IMR-90 (cell line): ENCODE measurements at regions not wholly inside any gene's neighbourhood (a gene's known extent, or its start where the extent isn't known, plus 50 kb on each side); places are given as distances from the start of the nearest gene placed in this dataset.

Source experiments
- ATAC-seq: fragments of 200-7000 bp; cut with Tn5 transposase; 2 replicates; pipeline ENCODE4 v1.9.1; 2020; ENCODE audit warnings: low read depth, mild to moderate bottlenecking, moderate library complexity
- BruUV-seq: library from RNA; stranded (reverse); fragments of 400-500 nt; replicated peaks from 2 replicates; lab custom pipeline; 2021; lab: Mats Ljungman, UMichigan
- CTCF ChIA-PET: fragments of 300-600 bp; formaldehyde crosslinking; extraction: SDS; loops from one replicate; lab custom pipeline; 2021; ENCODE audit warnings: antibody characterized with exemption; lab: Yijun Ruan, JAX
- POLR2A ChIA-PET: fragments of 300-600 bp; sonication (Branson Sonifier 250); formaldehyde crosslinking; loops from one replicate; lab custom pipeline; 2022; ENCODE audit warnings: antibody characterized with exemption; ENCODE audit not compliant: unreplicated experiment; lab: Charles Lee
- DNase-seq: peaks from one replicate; pipeline ENCODE4 v3.0.0; 2013
- H2AFZ ChIP-seq: replicated peaks from 2 replicates; pipeline ENCODE3; 2013; ENCODE audit warnings: low read length, mild to moderate bottlenecking; ENCODE audit not compliant: poor library complexity
- H2AK5ac ChIP-seq: 2 replicates; pipeline ENCODE4 v1.6.1; 2013; ENCODE audit warnings: low read depth, low read length, inconsistent platforms
- H2AK9ac ChIP-seq: replicated peaks from 2 replicates; pipeline ENCODE3; 2013; ENCODE audit warnings: mild to moderate bottlenecking, low read depth, low read length, moderate library complexity; ENCODE audit not compliant: poor library complexity
- H2BK120ac ChIP-seq: 2 replicates; pipeline ENCODE4 v1.6.1; 2013; ENCODE audit warnings: low read depth, low read length, inconsistent platforms
- H2BK15ac ChIP-seq: 3 replicates; pipeline ENCODE4 v1.6.1; 2013; ENCODE audit warnings: low read depth, low read length, inconsistent platforms
- H2BK20ac ChIP-seq: 2 replicates; pipeline ENCODE4 v1.6.1; 2013; ENCODE audit warnings: low read depth, mild to moderate bottlenecking, inconsistent platforms, low read length, moderate library complexity
- H2BK5ac ChIP-seq: 2 replicates; pipeline ENCODE4 v1.6.1; 2013; ENCODE audit warnings: mild to moderate bottlenecking, low read depth, low read length, inconsistent platforms; ENCODE audit not compliant: poor library complexity, severe bottlenecking
- H3K14ac ChIP-seq: replicated peaks from 2 replicates; pipeline ENCODE4 v1.6.1; 2013; ENCODE audit warnings: low read depth, low read length, inconsistent platforms
- H3K18ac ChIP-seq: 2 replicates; pipeline ENCODE4 v1.6.1; 2013; ENCODE audit warnings: low read depth, low read length, control low read depth
- H3K23ac ChIP-seq: 2 replicates; pipeline ENCODE4 v1.6.1; 2013; ENCODE audit warnings: low read depth, low read length, inconsistent platforms
- H3K27ac ChIP-seq: 2 replicates; pipeline ENCODE4 v1.5.1; 2013; ENCODE audit warnings: mild to moderate bottlenecking, control low read depth, low read length; ENCODE audit not compliant: insufficient read depth
- H3K27me3 ChIP-seq: 2 replicates; pipeline ENCODE4 v1.6.1; 2013; ENCODE audit warnings: low read length; ENCODE audit not compliant: control insufficient read depth, insufficient read depth
- H3K36me3 ChIP-seq: 2 replicates; pipeline ENCODE4 v1.6.1; 2013; ENCODE audit warnings: low read length, mixed read lengths; ENCODE audit not compliant: control insufficient read depth, insufficient read depth
- H3K4ac ChIP-seq: 2 replicates; pipeline ENCODE4 v1.6.1; 2013; ENCODE audit warnings: low read depth, low read length, inconsistent platforms
- H3K4me1 ChIP-seq: 2 replicates; pipeline ENCODE4 v1.6.1; 2013; ENCODE audit warnings: low read length, mixed read lengths; ENCODE audit not compliant: control insufficient read depth, insufficient read depth
- H3K4me2 ChIP-seq: 2 replicates; pipeline ENCODE4 v1.6.1; 2013; ENCODE audit warnings: low read depth, mild to moderate bottlenecking, control low read depth, low read length, moderate library complexity
- H3K4me3 ChIP-seq: 2 replicates; pipeline ENCODE4 v1.5.1; 2013; ENCODE audit warnings: low read depth, mild to moderate bottlenecking, control low read depth, low read length, moderate library complexity; ENCODE audit not compliant: insufficient read depth
- H3K56ac ChIP-seq: 2 replicates; pipeline ENCODE4 v1.6.1; 2013; ENCODE audit warnings: low read length, inconsistent platforms; ENCODE audit not compliant: insufficient read depth; ENCODE audit errors: extremely low read depth
- H3K79me1 ChIP-seq, 2 experiments: 2 replicates each; pipeline ENCODE4 v1.6.1; 2013; ENCODE audit warnings: low read length in 2 of 2, inconsistent platforms in 1 of 2, low read depth in 1 of 2
- H3K9ac ChIP-seq: 2 replicates; pipeline ENCODE4 v1.6.1; 2013; ENCODE audit warnings: low read depth, low read length, control low read depth
- H3K9me1 ChIP-seq: 2 replicates; pipeline ENCODE4 v1.6.1; 2013; ENCODE audit warnings: low read length, inconsistent platforms; ENCODE audit not compliant: insufficient read depth
- H3K9me3 ChIP-seq: 2 replicates; pipeline ENCODE4 v1.6.1; 2013; ENCODE audit warnings: low read length; ENCODE audit not compliant: control insufficient read depth, insufficient read depth
- H4K20me1 ChIP-seq: 2 replicates; pipeline ENCODE4 v1.6.1; 2013; ENCODE audit warnings: low read length, inconsistent platforms; ENCODE audit not compliant: insufficient read depth
- H4K5ac ChIP-seq: 2 replicates; pipeline ENCODE4 v1.6.1; 2013; ENCODE audit warnings: mild to moderate bottlenecking, low read depth, low read length, control low read depth
- H4K8ac ChIP-seq, 2 experiments: 2 replicates each; pipeline ENCODE4 v1.6.1; 2013; ENCODE audit warnings: low read depth in 2 of 2, low read length in 2 of 2, control low read depth in 1 of 2, inconsistent platforms in 1 of 2
- H4K91ac ChIP-seq: 2 replicates; pipeline ENCODE4 v1.6.1; 2013; ENCODE audit warnings: low read depth, low read length, inconsistent platforms; ENCODE audit not compliant: insufficient read depth
- BHLHE40 ChIP-seq: fragments of 150-350 bp; IDR thresholded peaks from 2 replicates; pipeline ENCODE4 v1.6.1; 2016; ENCODE audit warnings: mild to moderate bottlenecking, low read depth, low read length
- CEBPB ChIP-seq: IDR thresholded peaks from 2 replicates; pipeline ENCODE4 v1.6.1; 2012; ENCODE audit warnings: low read depth, low read length, improper control_type of control experiment
- CHD1 ChIP-seq: IDR thresholded peaks from 2 replicates; pipeline ENCODE4 v1.6.1; 2012; ENCODE audit warnings: low read depth, low read length, improper control_type of control experiment
- ELK1 ChIP-seq: fragments of 150-350 bp; IDR thresholded peaks from 2 replicates; pipeline ENCODE4 v1.6.1; 2016; ENCODE audit warnings: low read depth, mild to moderate bottlenecking, low read length, moderate library complexity, borderline replicate concordance
- FOS ChIP-seq: fragments of 150-350 bp; IDR thresholded peaks from 2 replicates; pipeline ENCODE4 v1.6.1; 2016; ENCODE audit warnings: low read depth, low read length
- MAFK ChIP-seq: IDR thresholded peaks from 2 replicates; pipeline ENCODE4 v1.6.1; 2012; ENCODE audit warnings: low read depth, low read length, improper control_type of control experiment
- MAZ ChIP-seq: IDR thresholded peaks from 2 replicates; pipeline ENCODE4 v1.6.1; 2012; ENCODE audit warnings: low read depth, mild to moderate bottlenecking, low read length, improper control_type of control experiment, moderate library complexity, borderline replicate concordance
- MXI1 ChIP-seq: IDR thresholded peaks from 2 replicates; pipeline ENCODE4 v1.6.1; 2012; ENCODE audit warnings: low read depth, mild to moderate bottlenecking, low read length, moderate library complexity, borderline replicate concordance
- NFE2L2 ChIP-seq: fragments of 150-350 bp; IDR thresholded peaks from 2 replicates; pipeline ENCODE4 v1.6.1; 2016; ENCODE audit warnings: low read depth, mild to moderate bottlenecking, low read length
- POLR2A ChIP-seq: IDR thresholded peaks from 2 replicates; pipeline ENCODE4 v1.6.1; 2012; ENCODE audit warnings: mild to moderate bottlenecking, low read depth, low read length
- RAD21 ChIP-seq: IDR thresholded peaks from 2 replicates; pipeline ENCODE4 v1.6.1; 2012; ENCODE audit warnings: low read length, improper control_type of control experiment
- RCOR1 ChIP-seq: IDR thresholded peaks from 2 replicates; pipeline ENCODE4 v1.6.1; 2012; ENCODE audit warnings: mild to moderate bottlenecking, low read length, improper control_type of control experiment; ENCODE audit not compliant: insufficient replicate concordance
- RFX5 ChIP-seq: IDR thresholded peaks from 2 replicates; pipeline ENCODE4 v1.8.0; 2012; ENCODE audit warnings: low read depth, mild to moderate bottlenecking, low read length, moderate library complexity
- SMC3 ChIP-seq: fragments of 150-350 bp; IDR thresholded peaks from 2 replicates; pipeline ENCODE4 v1.6.1; 2016; ENCODE audit warnings: low read depth, mild to moderate bottlenecking, antibody characterized with exemption, low read length, moderate library complexity
- USF2 ChIP-seq: fragments of 150-350 bp; IDR thresholded peaks from 2 replicates; pipeline ENCODE4 v1.6.1; 2017; ENCODE audit warnings: mild to moderate bottlenecking, antibody characterized with exemption, low read length, low read depth
- WGBS, 2 experiments: methylation state at CpG; one replicate each; pipeline versions ENCODE4 v1.1.5 to v1.1.7; 2013; ENCODE audit warnings: missing lambda C conversion rate in 2 of 2; ENCODE audit not compliant: insufficient read length in 1 of 2; ENCODE audit errors: extremely low coverage in 2 of 2; 5-methylcytosine and 5-hydroxymethylcytosine counted together
- dilution Hi-C: fragments of 300-500 bp; cut with HindIII; formaldehyde crosslinking; loops from one replicate; pipeline ENCODE4 v1.14.3; 2018; ENCODE audit warnings: low sequenced_read_pairs; ENCODE audit not compliant: unreplicated experiment
- in situ Hi-C: fragments of 300-500 bp; cut with MboI; formaldehyde crosslinking; loops from 3 replicates; pipeline ENCODE4 v1.14.3; 2019; ENCODE audit warnings: low sequenced_read_pairs, inconsistent platforms, mixed read lengths
- intact Hi-C: fragments of 100-400 bp; cut with micrococcal nuclease; formaldehyde crosslinking; loops from 2 replicates; pipeline ENCODE4 v1.10.0; 2022
- TF ChIP-seq, protein P1 (sequence below): conservative IDR thresholded peaks from 2 replicates; pipeline ENCODE4 v1.5.1; 2012; ENCODE audit warnings: mild to moderate bottlenecking, low read depth, low read length, improper control_type of control experiment

DNA sequence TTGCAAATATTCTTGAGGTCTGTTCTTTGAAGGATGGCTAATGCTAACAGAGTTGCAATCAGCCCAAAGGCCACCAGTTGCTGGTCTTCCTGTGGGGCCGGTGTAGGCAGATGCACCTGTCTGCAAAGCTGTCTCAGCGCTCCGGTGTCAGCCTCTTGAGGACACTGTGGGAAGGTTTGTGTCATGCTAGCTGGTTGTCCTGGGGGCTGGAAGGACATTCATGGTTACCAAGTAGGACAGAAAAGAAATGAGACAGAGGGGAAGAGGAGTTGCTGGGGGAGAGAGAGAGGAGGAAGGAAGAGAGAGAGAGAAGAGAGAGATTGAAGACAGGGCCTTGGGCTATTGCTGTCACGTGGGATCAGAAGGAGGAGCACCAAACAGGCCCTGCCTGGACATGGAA lies 639.6 kb upstream of the HS6ST1 start:
- Histone ChIP-seq H2BK120ac (no peak overlapping the region), H3K4me2 (no peak overlapping the region), H2BK15ac (no peak overlapping the region), H2AK5ac (no peak overlapping the region), H3K9ac (no peak overlapping the region), H3K23ac (no peak overlapping the region), H3K56ac (no peak overlapping the region), H3K18ac (no peak overlapping the region), H4K91ac (no peak overlapping the region), H2AFZ (no peak overlapping the region), H3K4ac (no peak overlapping the region), H4K5ac (no peak overlapping the region), H4K8ac (no peak overlapping the region), H3K14ac (no peak overlapping the region), H2BK5ac (no peak overlapping the region), H2BK20ac (no peak overlapping the region), H3K27ac (no peak overlapping the region), H3K9me1 (no peaks in the 10 kb centered on the region), H2AK9ac (no peak overlapping the region), H3K9me3 (peaks cover 20% of the 10 kb centered on the region), H3K4me1 (no peaks in the 10 kb centered on the region), H3K36me3 (no peaks in the 10 kb centered on the region), H4K20me1 (no peaks in the 10 kb centered on the region), H3K27me3 (no peaks in the 10 kb centered on the region), H3K4me3 (no peak overlapping the region), H3K79me1 (no peaks in the 10 kb centered on the region)
- intact Hi-C loops, result no loop called here
- no peak for DNase-seq
- CTCF ChIA-PET, result no interaction called here
- POLR2A ChIA-PET, result no interaction called here
- dilution Hi-C loops, result no loop called here
- TF ChIP-seq MAFK (no peak), CEBPB (no peak), MXI1 (no peak), CHD1 (no peak), ELK1 (no peak), USF2 (no peak), NFE2L2 (no peak), SMC3 (no peak), RCOR1 (no peak), RFX5 (no peak), POLR2A (no peak), BHLHE40 (no peak), RAD21 (no peak), MAZ (no peak), FOS (no peak)
- TF ChIP-seq, protein P1, sequence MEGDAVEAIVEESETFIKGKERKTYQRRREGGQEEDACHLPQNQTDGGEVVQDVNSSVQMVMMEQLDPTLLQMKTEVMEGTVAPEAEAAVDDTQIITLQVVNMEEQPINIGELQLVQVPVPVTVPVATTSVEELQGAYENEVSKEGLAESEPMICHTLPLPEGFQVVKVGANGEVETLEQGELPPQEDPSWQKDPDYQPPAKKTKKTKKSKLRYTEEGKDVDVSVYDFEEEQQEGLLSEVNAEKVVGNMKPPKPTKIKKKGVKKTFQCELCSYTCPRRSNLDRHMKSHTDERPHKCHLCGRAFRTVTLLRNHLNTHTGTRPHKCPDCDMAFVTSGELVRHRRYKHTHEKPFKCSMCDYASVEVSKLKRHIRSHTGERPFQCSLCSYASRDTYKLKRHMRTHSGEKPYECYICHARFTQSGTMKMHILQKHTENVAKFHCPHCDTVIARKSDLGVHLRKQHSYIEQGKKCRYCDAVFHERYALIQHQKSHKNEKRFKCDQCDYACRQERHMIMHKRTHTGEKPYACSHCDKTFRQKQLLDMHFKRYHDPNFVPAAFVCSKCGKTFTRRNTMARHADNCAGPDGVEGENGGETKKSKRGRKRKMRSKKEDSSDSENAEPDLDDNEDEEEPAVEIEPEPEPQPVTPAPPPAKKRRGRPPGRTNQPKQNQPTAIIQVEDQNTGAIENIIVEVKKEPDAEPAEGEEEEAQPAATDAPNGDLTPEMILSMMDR, result no peak
- ATAC-seq, result no peak
- WGBS, 2 experiments, result 10% methylated on average over 2 of the region's 4 CpGs; no CpG with 5 or more reads in 1 of the 2 experiments
- in situ Hi-C loops, result no loop called here
- no TSS peak for BruUV-seq
